Calu3 (cell line): ENCODE measurements at regions not wholly inside any gene's neighbourhood (a gene's known extent, or its start where the extent isn't known, plus 50 kb on each side); places are given as distances from the start of the nearest gene placed in this dataset.
"Not testable (repeated sequence)": the region's sequence is repeated elsewhere in the genome, so short reads cannot be mapped to it uniquely, and the experiment has no call there.

ENCODE experiments used
- BruUV-seq: library from RNA; stranded (reverse); fragments of 400-500 nt; replicated peaks from 2 replicates; lab custom pipeline; 2021; lab: Mats Ljungman, UMichigan
- CTCF ChIA-PET: fragments of 300-600 bp; sonication (Branson Sonifier 250); formaldehyde crosslinking; loops from one replicate; lab custom pipeline; 2022; ENCODE audit warnings: antibody characterized with exemption; lab: Charles Lee
- DNase-seq: peaks from one replicate; pipeline ENCODE4 v3.0.0; 2022
- H3K27ac Mint-ChIP-seq: one replicate; pipeline ENCODE4 v1.8.0; 2022; ENCODE audit warnings: mixed read lengths; ENCODE audit not compliant: unreplicated experiment
- H3K27me3 Mint-ChIP-seq: one replicate; pipeline ENCODE4 v1.8.0; 2022; ENCODE audit warnings: mixed read lengths; ENCODE audit not compliant: unreplicated experiment
- H3K36me3 Mint-ChIP-seq: one replicate; pipeline ENCODE4 v1.8.0; 2022; ENCODE audit warnings: mild to moderate bottlenecking, moderate library complexity, mixed read lengths; ENCODE audit not compliant: insufficient read depth, unreplicated experiment
- H3K4me1 Mint-ChIP-seq: one replicate; pipeline ENCODE4 v1.8.0; 2022; ENCODE audit warnings: mild to moderate bottlenecking, low read depth, mixed read lengths; ENCODE audit not compliant: unreplicated experiment
- H3K4me3 Mint-ChIP-seq: one replicate; pipeline ENCODE4 v1.8.0; 2022; ENCODE audit warnings: mild to moderate bottlenecking, low read depth, moderate library complexity, mixed read lengths; ENCODE audit not compliant: unreplicated experiment
- H3K9me3 Mint-ChIP-seq: one replicate; pipeline ENCODE4 v1.8.0; 2022; ENCODE audit warnings: low read depth, mixed read lengths; ENCODE audit not compliant: unreplicated experiment
- CTCF ChIP-seq: fragments of 200-600 bp; IDR thresholded peaks from one replicate; pipeline ENCODE4 v1.8.0; 2022; ENCODE audit warnings: antibody characterized with exemption; ENCODE audit not compliant: unreplicated experiment
- intact Hi-C: fragments of 100-400 bp; cut with micrococcal nuclease; formaldehyde crosslinking; loops from one replicate; pipeline ENCODE4 v1.10.0; 2022; ENCODE audit not compliant: unreplicated experiment

GRCh38 chr16:66175636-66176035 is 190.9 kb upstream of the CDH5 start:
- Mint-ChIP-seq H3K27ac (no peak overlapping the region), H3K4me3 (no peak overlapping the region), H3K4me1 (no peaks in the 10 kb centered on the region), H3K9me3 (no peaks in the 10 kb centered on the region), H3K27me3 (peaks cover 71% of the 10 kb centered on the region), H3K36me3 (no peaks in the 10 kb centered on the region)
- no peak for DNase-seq
- TF ChIP-seq CTCF: no peak
- CTCF ChIA-PET: no interaction called here
- intact Hi-C loops: no loop called here
- BruUV-seq: no TSS peak

- DNase-seq: no peak
- CTCF ChIA-PET: no interaction called here
- Mint-ChIP-seq H3K27ac (no peak overlapping the region), H3K4me3 (no peak overlapping the region), H3K9me3 (no peaks in the 10 kb centered on the region), H3K27me3 (peaks cover 77% of the 10 kb centered on the region), H3K36me3 (no peaks in the 10 kb centered on the region), H3K4me1 (no peaks in the 10 kb centered on the region)
- BruUV-seq: no TSS peak
- intact Hi-C loops: no loop called here
- no peak for TF ChIP-seq CTCF
Observed at GRCh38 chr16:66175058-66175457, 191.4 kb upstream of the CDH5 start.

GRCh38 chr16:66173796-66174195 is 192.7 kb upstream of the CDH5 start:
- H3K27ac Mint-ChIP-seq, H3K4me3 Mint-ChIP-seq, BruUV-seq, H3K36me3 Mint-ChIP-seq, H3K9me3 Mint-ChIP-seq, intact Hi-C loops, DNase-seq, H3K4me1 Mint-ChIP-seq: not testable (repeated sequence)
- CTCF ChIA-PET: interaction anchor here (0.5 kb wide), 1 partner anchor 477 kb away, joined by 5 read pairs; no protein-coding TSS in a partner anchor
- peaks cover 89% of the 10 kb centered on the region for H3K27me3 Mint-ChIP-seq

GRCh38 chr16:66173181-66173580 is 193.3 kb upstream of the CDH5 start:
- H3K9me3 Mint-ChIP-seq, BruUV-seq, H3K36me3 Mint-ChIP-seq, H3K27ac Mint-ChIP-seq, H3K4me1 Mint-ChIP-seq, intact Hi-C loops, DNase-seq, H3K4me3 Mint-ChIP-seq: not testable (repeated sequence)
- CTCF ChIA-PET: interaction anchor here (0.5 kb wide), 1 partner anchor 476 kb away, joined by 5 read pairs; no protein-coding TSS in a partner anchor
- peaks cover 95% of the 10 kb centered on the region for H3K27me3 Mint-ChIP-seq

GRCh38 chr16:66172463-66172862 is 194.0 kb upstream of the CDH5 start:
- H3K36me3 Mint-ChIP-seq: no peaks in the 10 kb centered on the region
- CTCF ChIA-PET: no interaction called here
- H3K4me3 Mint-ChIP-seq: no peak overlapping the region
- H3K27me3 Mint-ChIP-seq: peaks cover 100% of the 10 kb centered on the region
- intact Hi-C loops: no loop called here
- no peak for DNase-seq
- no peaks in the 10 kb centered on the region for H3K4me1 Mint-ChIP-seq
- TF ChIP-seq CTCF: no peak
- no TSS peak for BruUV-seq
- H3K27ac Mint-ChIP-seq: no peak overlapping the region
- H3K9me3 Mint-ChIP-seq: no peaks in the 10 kb centered on the region
